ENCODE measurements at regions not wholly inside any gene's neighbourhood (a gene's known extent, or its start where the extent isn't known, plus 50 kb on each side); places are given as distances from the start of the nearest gene placed in this dataset.

DNA sequence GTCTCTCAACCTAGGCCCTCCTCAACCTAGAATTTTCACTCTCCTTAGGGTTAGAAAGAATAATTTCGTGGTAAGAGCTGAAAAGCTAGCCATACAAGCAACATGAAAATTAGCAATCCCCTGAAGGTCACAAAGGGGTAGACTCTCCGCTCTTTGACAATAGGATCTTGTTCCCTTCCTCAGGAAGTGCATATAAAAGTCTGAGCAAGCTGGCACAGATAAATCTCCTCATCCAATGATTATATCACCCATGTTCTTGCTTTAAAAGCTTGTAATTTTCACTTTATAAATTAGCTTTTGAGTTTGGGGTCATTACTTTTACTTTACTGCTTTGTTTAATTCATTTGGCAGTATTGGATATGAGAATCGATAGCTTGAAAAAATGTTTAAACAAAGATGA is 852.3 kb upstream of the CRIM1 start:
- no peaks in the 10 kb centered on the region for H4K20me1 ChIP-seq (ENCODE audit: insufficient read depth)
- no peaks in the 10 kb centered on the region for H3K36me3 ChIP-seq (ENCODE audit: insufficient read depth, low read length)
- no peak for TF ChIP-seq RAD21 (conservative IDR thresholded peaks at IDR 0.05)
- TF ChIP-seq SMC3 (conservative IDR thresholded peaks at IDR 0.05; ENCODE audit: poor library complexity): no peak
- TF ChIP-seq, protein P1, sequence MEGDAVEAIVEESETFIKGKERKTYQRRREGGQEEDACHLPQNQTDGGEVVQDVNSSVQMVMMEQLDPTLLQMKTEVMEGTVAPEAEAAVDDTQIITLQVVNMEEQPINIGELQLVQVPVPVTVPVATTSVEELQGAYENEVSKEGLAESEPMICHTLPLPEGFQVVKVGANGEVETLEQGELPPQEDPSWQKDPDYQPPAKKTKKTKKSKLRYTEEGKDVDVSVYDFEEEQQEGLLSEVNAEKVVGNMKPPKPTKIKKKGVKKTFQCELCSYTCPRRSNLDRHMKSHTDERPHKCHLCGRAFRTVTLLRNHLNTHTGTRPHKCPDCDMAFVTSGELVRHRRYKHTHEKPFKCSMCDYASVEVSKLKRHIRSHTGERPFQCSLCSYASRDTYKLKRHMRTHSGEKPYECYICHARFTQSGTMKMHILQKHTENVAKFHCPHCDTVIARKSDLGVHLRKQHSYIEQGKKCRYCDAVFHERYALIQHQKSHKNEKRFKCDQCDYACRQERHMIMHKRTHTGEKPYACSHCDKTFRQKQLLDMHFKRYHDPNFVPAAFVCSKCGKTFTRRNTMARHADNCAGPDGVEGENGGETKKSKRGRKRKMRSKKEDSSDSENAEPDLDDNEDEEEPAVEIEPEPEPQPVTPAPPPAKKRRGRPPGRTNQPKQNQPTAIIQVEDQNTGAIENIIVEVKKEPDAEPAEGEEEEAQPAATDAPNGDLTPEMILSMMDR (IDR thresholded peaks at IDR 0.05; ENCODE audit: poor library complexity, severe bottlenecking): no peak
- no peak for TF ChIP-seq MXI1 (conservative IDR thresholded peaks at IDR 0.05; ENCODE audit: poor library complexity, severe bottlenecking)
- TF ChIP-seq, protein P2, sequence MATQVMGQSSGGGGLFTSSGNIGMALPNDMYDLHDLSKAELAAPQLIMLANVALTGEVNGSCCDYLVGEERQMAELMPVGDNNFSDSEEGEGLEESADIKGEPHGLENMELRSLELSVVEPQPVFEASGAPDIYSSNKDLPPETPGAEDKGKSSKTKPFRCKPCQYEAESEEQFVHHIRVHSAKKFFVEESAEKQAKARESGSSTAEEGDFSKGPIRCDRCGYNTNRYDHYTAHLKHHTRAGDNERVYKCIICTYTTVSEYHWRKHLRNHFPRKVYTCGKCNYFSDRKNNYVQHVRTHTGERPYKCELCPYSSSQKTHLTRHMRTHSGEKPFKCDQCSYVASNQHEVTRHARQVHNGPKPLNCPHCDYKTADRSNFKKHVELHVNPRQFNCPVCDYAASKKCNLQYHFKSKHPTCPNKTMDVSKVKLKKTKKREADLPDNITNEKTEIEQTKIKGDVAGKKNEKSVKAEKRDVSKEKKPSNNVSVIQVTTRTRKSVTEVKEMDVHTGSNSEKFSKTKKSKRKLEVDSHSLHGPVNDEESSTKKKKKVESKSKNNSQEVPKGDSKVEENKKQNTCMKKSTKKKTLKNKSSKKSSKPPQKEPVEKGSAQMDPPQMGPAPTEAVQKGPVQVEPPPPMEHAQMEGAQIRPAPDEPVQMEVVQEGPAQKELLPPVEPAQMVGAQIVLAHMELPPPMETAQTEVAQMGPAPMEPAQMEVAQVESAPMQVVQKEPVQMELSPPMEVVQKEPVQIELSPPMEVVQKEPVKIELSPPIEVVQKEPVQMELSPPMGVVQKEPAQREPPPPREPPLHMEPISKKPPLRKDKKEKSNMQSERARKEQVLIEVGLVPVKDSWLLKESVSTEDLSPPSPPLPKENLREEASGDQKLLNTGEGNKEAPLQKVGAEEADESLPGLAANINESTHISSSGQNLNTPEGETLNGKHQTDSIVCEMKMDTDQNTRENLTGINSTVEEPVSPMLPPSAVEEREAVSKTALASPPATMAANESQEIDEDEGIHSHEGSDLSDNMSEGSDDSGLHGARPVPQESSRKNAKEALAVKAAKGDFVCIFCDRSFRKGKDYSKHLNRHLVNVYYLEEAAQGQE (IDR thresholded peaks at IDR 0.05; ENCODE audit: borderline replicate concordance): no peak
- TF ChIP-seq EZH2 (IDR thresholded peaks at IDR 0.05; ENCODE audit: borderline replicate concordance, insufficient read depth, low read length, poor library complexity, severe bottlenecking): no peak
- TF ChIP-seq EP300 (conservative IDR thresholded peaks at IDR 0.05; ENCODE audit: poor library complexity, severe bottlenecking): no peak
- no peak for TF ChIP-seq TAF1 (IDR thresholded peaks at IDR 0.05; ENCODE audit: low read depth)
- no peaks in the 10 kb centered on the region for H3K9me3 ChIP-seq (ENCODE audit: low read length)
- H3K9me2 ChIP-seq (ENCODE audit: insufficient read depth, low read length): no peaks in the 10 kb centered on the region
- no peaks in the 10 kb centered on the region for H3K79me2 ChIP-seq (replicated peaks; ENCODE audit: insufficient read depth, low read length)
- no peak overlapping the region for H3K4me2 ChIP-seq (ENCODE audit: low read length)
- no peak overlapping the region for H3K4me3 ChIP-seq (ENCODE audit: low read length)
- no peak overlapping the region for H3K9ac ChIP-seq (ENCODE audit: low read length)
- no peak overlapping the region for H2AFZ ChIP-seq (ENCODE audit: low read depth, low read length)
- no peaks in the 10 kb centered on the region for H3F3A ChIP-seq (ENCODE audit: insufficient read depth, low read length, poor library complexity, severe bottlenecking)
- no peak overlapping the region for H3K27ac ChIP-seq (ENCODE audit: low read length)
- no peaks in the 10 kb centered on the region for H3K27me3 ChIP-seq (ENCODE audit: insufficient read depth, low read depth, low read length)

DNA sequence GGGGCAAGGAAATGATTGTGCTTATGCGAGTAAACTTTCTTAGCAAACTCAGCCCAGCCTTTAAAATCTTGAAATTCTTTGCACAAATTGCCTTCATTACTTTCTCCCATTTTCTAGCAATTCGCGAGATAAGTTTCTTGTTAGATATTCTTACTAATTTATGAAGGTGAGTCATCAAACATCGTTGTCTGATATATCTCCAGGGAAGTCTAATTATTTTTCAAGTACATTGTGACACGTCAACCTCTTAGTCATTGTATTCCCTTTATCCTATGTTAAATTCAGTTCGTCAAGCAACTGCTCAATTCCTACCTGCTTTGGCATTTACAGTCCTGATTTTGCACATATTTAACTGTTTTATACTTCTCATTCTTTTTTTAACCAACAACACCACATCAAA is 854.5 kb upstream of the CRIM1 start:
- Histone ChIP-seq H2AFZ (ENCODE audit: low read depth, low read length) (no peak overlapping the region), H4K20me1 (ENCODE audit: insufficient read depth) (no peaks in the 10 kb centered on the region), H3K4me2 (ENCODE audit: low read length) (no peak overlapping the region), H3K27me3 (ENCODE audit: insufficient read depth, low read depth, low read length) (no peaks in the 10 kb centered on the region), H3K9me2 (ENCODE audit: insufficient read depth, low read length) (no peaks in the 10 kb centered on the region), H3K9me3 (ENCODE audit: low read length) (no peaks in the 10 kb centered on the region), H3K36me3 (ENCODE audit: insufficient read depth, low read length) (no peaks in the 10 kb centered on the region), H3K27ac (ENCODE audit: low read length) (no peak overlapping the region), H3K79me2 (replicated peaks; ENCODE audit: insufficient read depth, low read length) (no peaks in the 10 kb centered on the region), H3K4me3 (ENCODE audit: low read length) (no peak overlapping the region), H3K9ac (ENCODE audit: low read length) (no peak overlapping the region), H3F3A (ENCODE audit: insufficient read depth, low read length, poor library complexity, severe bottlenecking) (no peaks in the 10 kb centered on the region)
- no peak for TF ChIP-seq MXI1 (conservative IDR thresholded peaks at IDR 0.05; ENCODE audit: poor library complexity, severe bottlenecking)

DNA sequence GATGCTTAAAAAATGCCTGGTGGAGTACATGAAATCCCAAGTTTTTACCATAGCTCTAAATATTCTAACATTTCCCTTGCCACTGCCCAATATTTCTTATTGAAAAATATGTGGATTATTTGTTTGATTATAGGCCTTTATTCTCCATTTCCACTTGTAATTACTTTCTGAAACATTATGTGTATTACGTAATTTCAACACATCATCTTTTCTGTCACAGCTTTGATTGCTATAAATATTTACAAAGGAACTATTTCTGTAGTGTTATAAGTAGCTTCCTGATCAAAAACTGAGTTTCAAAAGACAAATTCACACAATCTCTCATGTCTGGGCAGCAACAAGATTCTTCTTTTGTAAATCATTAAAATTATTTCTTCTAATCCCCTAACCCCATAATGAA is 859.6 kb upstream of the CRIM1 start:
- H4K20me1 ChIP-seq (ENCODE audit: insufficient read depth): no peaks in the 10 kb centered on the region
- no peak overlapping the region for H3K4me2 ChIP-seq (ENCODE audit: low read length)
- no peaks in the 10 kb centered on the region for H3K9me3 ChIP-seq (ENCODE audit: low read length)
- H3K27ac ChIP-seq (ENCODE audit: low read length): no peak overlapping the region
- no peaks in the 10 kb centered on the region for H3F3A ChIP-seq (ENCODE audit: insufficient read depth, low read length, poor library complexity, severe bottlenecking)
- no peak overlapping the region for H3K9ac ChIP-seq (ENCODE audit: low read length)
- H3K27me3 ChIP-seq (ENCODE audit: insufficient read depth, low read depth, low read length): no peaks in the 10 kb centered on the region
- no peaks in the 10 kb centered on the region for H3K9me2 ChIP-seq (ENCODE audit: insufficient read depth, low read length)
- no peak for TF ChIP-seq MXI1 (conservative IDR thresholded peaks at IDR 0.05; ENCODE audit: poor library complexity, severe bottlenecking)
- TF ChIP-seq, protein P1 (IDR thresholded peaks at IDR 0.05; ENCODE audit: poor library complexity, severe bottlenecking): no peak
- TF ChIP-seq EZH2 (IDR thresholded peaks at IDR 0.05; ENCODE audit: borderline replicate concordance, insufficient read depth, low read length, poor library complexity, severe bottlenecking): no peak
- TF ChIP-seq, protein P2 (IDR thresholded peaks at IDR 0.05; ENCODE audit: borderline replicate concordance): no peak
- no peak for TF ChIP-seq TAF1 (IDR thresholded peaks at IDR 0.05; ENCODE audit: low read depth)
- TF ChIP-seq RAD21 (conservative IDR thresholded peaks at IDR 0.05): no peak
- no peak for TF ChIP-seq POLR2AphosphoS5 (IDR thresholded peaks at IDR 0.05)
- no peak for TF ChIP-seq SMC3 (conservative IDR thresholded peaks at IDR 0.05; ENCODE audit: poor library complexity)
- TF ChIP-seq EP300 (conservative IDR thresholded peaks at IDR 0.05; ENCODE audit: poor library complexity, severe bottlenecking): no peak
- no peaks in the 10 kb centered on the region for H3K36me3 ChIP-seq (ENCODE audit: insufficient read depth, low read length)
- H3K4me3 ChIP-seq (ENCODE audit: low read length): no peak overlapping the region
- no peaks in the 10 kb centered on the region for H3K79me2 ChIP-seq (replicated peaks; ENCODE audit: insufficient read depth, low read length)
- no peak overlapping the region for H2AFZ ChIP-seq (ENCODE audit: low read depth, low read length)
